H54 (cell line): ENCODE measurements at regions not wholly inside any gene's neighbourhood (a gene's known extent, or its start where the extent isn't known, plus 50 kb on each side); places are given as distances from the start of the nearest gene placed in this dataset.
A peak's percentile ranks its signal among the peaks of the same experiment; 100 is the strongest.

Experiments used
- DNase-seq: peaks from one replicate; pipeline ENCODE4 v3.0.0; 2011; ENCODE audit warnings: low spot score, mixed read lengths; ENCODE audit not compliant: insufficient read length
- FAIRE-seq: peaks from 3 replicates; lab custom pipeline; 2011; peaks lifted over from hg19 to GRCh38; lab: Jason Lieb, UNC
- POLR2A ChIP-seq: IDR thresholded peaks from 2 replicates; pipeline ENCODE4 v1.6.1; 2011; ENCODE audit warnings: low read depth, mild to moderate bottlenecking, low read length

- FAIRE-seq (no peak), DNase-seq (peak; percentile 16)
- no peak for TF ChIP-seq POLR2A
Observed at GRCh38 chr2:176817061-176817565, 395.5 kb upstream of the HNRNPA3 start.

GRCh38 chr2:176818076-176818475 is 394.5 kb upstream of the HNRNPA3 start:
- FAIRE-seq = no peak
- DNase-seq = no peak
- no peak for TF ChIP-seq POLR2A

- TF ChIP-seq POLR2A = no peak
- DNase-seq = no peak
- FAIRE-seq = no peak
Observed at GRCh38 chr2:176818617-176819016, 394.0 kb upstream of the HNRNPA3 start.

GRCh38 chr2:176819306-176819705 is 393.3 kb upstream of the HNRNPA3 start:
- TF ChIP-seq POLR2A = no peak
- no peak for FAIRE-seq
- no peak for DNase-seq

GRCh38 chr2:176820371-176820932 is 392.1 kb upstream of the HNRNPA3 start:
- FAIRE-seq (no peak), DNase-seq (no peak)
- no peak for TF ChIP-seq POLR2A

- DNase-seq (peak; percentile 5), FAIRE-seq (no peak)
- no peak for TF ChIP-seq POLR2A
Observed at GRCh38 chr2:176821350-176821749, 391.2 kb upstream of the HNRNPA3 start.

- TF ChIP-seq POLR2A = no peak
- no peak for FAIRE-seq
- no peak for DNase-seq
Observed at GRCh38 chr2:176822060-176822459, 390.5 kb upstream of the HNRNPA3 start.

- no peak for TF ChIP-seq POLR2A
- DNase-seq = no peak
- no peak for FAIRE-seq
Observed at GRCh38 chr2:176826356-176826755, 386.2 kb upstream of the HNRNPA3 start.

GRCh38 chr2:176826984-176827668 is 385.5 kb upstream of the HNRNPA3 start:
- FAIRE-seq (no peak), DNase-seq (no peak)
- TF ChIP-seq POLR2A = no peak

GRCh38 chr2:176830362-176830761 is 382.2 kb upstream of the HNRNPA3 start:
- DNase-seq (no peak), FAIRE-seq (no peak)
- no peak for TF ChIP-seq POLR2A

GRCh38 chr2:176832086-176832485 is 380.5 kb upstream of the HNRNPA3 start:
- TF ChIP-seq POLR2A = no peak
- FAIRE-seq (no peak), DNase-seq (no peak)

- DNase-seq (no peak), FAIRE-seq (no peak)
- no peak for TF ChIP-seq POLR2A
Observed at GRCh38 chr2:176833671-176834070, 378.9 kb upstream of the HNRNPA3 start.

GRCh38 chr2:176834226-176834625 is 378.4 kb upstream of the HNRNPA3 start:
- no peak for TF ChIP-seq POLR2A
- FAIRE-seq (no peak), DNase-seq (no peak)

- FAIRE-seq = no peak
Observed at GRCh38 chr2:176843208-176843607, 369.4 kb upstream of the HNRNPA3 start.

GRCh38 chr2:176844461-176844860 is 368.1 kb upstream of the HNRNPA3 start:
- no peak for FAIRE-seq
- no peak for TF ChIP-seq POLR2A

More at GRCh38 chr2:176843208-176843607, 369.4 kb upstream of the HNRNPA3 start:
- no peak for TF ChIP-seq POLR2A
- DNase-seq = no peak

More at GRCh38 chr2:176844461-176844860, 368.1 kb upstream of the HNRNPA3 start:
- no peak for DNase-seq
